ENCODE measurements at regions not wholly inside any gene's neighbourhood (a gene's known extent, or its start where the extent isn't known, plus 50 kb on each side); places are given as distances from the start of the nearest gene placed in this dataset.

DNA sequence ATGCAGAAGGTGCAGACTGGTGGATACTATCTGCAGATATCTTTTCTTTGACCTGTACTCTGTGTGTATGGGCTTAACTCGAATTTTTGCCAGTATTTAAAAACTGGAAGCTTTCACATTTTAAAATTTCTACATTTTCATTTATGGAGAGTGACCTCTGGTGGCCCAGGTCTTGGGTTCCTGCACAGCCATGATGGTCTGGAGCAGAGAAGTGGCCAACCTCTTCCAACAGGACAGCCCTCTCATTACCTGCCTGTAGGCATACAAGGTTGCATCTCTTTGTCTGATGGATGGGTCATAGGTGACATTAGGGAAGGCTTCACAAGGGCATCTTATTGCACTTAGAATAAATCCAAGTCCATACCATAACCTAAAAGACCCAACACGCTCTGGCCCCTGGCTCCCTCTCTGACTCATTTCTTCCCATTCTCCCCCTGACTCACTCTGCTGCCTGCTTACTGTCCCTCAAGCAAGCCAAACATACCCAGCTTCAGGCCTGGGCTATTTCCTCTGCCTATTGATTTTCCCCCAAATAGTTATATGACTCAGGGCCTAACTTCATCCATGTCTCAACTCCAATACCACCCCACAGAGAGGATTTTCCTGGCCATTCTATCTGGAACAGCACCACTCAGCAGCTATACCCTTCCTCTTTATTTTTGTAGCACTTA, 113.3 kb upstream of the SLC1A3 start:
- peak in 1 of 3 experiments; percentile 14 for TF ChIP-seq CTCF (optimal IDR thresholded peaks at IDR 0.05 in 1 of 3, IDR thresholded peaks at IDR 0.05 in 1 of 3, conservative IDR thresholded peaks at IDR 0.05 in 1 of 3; ENCODE audit: extremely low read depth in 1 of 3, insufficient read depth in 2 of 3, low read length in 3 of 3)
- no peak for TF ChIP-seq EZH2 (IDR thresholded peaks at IDR 0.05; ENCODE audit: low read length)

All from keratinocyte (primary cell).